GM21619 (cell line): ENCODE measurements at regions not wholly inside any gene's neighbourhood (a gene's known extent, or its start where the extent isn't known, plus 50 kb on each side); places are given as distances from the start of the nearest gene placed in this dataset.
"Not testable (repeated sequence)": the region's sequence is repeated elsewhere in the genome, so short reads cannot be mapped to it uniquely, and the experiment has no call there.

Experiments
- ATAC-seq: cut with Tn5 transposase; IDR thresholded peaks from one replicate; pipeline ENCODE4 v1.9.1; 2021; ENCODE audit not compliant: unreplicated experiment

DNA sequence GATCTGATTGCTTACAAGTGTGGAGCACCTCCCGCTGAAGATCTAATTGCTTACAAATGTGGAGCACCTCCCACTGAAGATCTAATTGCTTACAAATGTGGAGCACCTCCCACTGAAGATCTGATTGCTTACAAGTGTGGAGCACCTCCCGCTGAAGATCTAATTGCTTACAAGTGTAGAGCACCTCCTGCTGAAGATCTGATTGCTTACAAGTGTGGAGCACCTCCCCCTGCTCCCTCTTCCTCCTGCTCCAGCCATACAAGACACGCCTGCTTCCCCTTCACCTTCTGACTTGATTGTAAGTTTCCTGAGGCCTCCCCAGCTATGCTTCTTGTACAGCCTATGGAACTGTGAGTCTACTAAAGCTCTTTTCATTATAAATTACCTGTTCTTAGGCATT lies 1014.9 kb downstream of the SOCS6 start:
- not testable (repeated sequence) for ATAC-seq

DNA sequence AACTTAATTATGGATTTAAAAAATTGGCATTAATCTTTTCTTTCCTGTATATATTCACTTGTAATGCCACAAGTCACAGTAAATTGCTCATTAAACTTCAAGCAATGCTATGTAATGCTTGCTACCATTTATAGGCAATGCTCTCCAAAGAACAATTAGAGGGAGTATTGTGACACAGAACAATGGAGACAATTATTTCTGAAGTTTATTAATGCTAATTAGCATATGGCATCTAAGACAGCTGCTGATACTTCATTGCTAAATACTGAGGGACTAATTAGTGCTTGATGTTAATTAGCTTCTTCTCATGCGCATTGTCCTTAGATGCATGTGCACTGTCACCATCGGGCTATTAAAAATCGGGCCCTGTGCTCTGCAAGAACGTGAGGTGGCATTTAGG lies 1012.8 kb downstream of the SOCS6 start:
- no peak for ATAC-seq

DNA sequence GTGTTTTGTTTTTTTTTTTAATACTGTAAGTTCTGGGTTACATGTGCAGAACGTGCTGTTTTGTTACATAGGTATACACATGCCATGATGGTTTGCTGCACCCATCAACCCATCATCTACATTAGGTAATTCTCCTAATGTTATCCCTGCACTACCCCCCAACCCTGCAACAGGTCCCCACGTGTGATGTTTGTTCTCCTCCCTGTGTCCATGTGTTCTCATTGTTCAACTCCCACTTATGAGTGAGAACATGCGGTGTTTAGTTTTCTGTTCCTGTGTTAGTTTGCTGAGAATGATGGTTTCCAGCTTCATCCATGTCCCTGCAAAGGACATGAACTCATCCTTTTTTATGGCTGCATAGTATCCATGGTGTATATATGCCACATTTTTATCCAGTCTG lies 1005.4 kb downstream of the SOCS6 start:
- not testable (repeated sequence) for ATAC-seq

DNA sequence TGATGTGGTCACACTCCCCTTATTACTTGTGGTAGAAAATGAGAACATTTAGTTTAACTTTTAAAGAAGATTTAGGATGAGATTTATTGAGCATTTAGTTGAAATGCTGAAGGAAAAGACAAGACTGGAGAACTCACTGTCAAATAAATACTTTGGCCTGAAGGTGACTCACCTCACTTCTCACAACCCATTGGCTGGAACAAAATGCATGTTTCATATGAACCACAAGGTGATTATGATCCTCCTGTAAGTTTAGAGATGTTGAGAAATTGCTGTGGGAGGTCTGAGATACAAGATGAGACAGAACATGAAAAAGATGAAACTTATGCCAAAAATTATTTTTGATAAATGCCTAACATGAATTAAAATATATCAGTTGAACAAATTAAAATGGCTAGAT lies 1004.5 kb downstream of the SOCS6 start:
- ATAC-seq: no peak

DNA sequence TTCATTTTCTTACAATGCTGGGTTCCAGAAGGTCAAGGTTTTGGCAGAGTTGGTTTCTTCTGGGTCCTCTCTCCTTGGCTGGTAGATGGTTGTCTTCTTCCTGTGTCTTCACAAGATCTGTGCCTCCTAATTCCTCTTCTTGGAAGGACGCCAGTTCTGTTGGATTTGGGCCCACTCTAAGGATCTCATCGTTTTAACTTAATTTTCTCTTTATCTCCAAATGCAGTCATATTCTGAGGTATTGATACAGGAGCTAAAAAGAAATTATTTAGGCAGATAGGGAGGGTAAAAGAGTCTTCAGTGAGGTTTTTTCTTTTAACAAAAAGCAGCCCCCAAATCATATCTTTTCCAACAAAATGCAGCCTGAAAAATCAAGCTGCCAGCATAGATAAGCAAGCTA lies 998.4 kb downstream of the SOCS6 start:
- no peak for ATAC-seq

DNA sequence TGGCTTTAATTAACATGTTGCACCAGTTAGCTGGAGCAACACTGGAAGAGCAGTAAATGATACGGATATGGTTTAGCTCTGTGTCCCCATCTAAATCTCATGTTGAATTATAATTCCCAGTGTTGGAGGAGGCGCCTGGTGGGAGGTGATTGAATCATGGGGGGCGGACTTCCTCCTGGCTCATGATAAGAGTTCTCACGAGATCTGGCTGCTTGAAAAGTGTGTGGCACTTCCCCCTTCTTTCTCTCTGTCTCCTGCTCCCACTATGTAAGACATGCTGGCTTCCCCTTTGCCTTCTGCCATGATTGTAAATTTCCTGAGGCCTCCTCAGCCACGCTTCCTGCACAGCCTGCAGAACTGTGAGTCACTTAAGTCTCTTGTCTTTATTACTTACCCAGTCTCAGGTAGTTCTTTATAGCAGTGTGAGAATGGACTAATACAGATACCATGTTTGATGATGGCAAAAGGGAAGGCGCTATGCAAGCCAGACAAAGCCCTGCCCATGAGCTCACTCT lies 963.6 kb downstream of the SOCS6 start:
- no peak for ATAC-seq

DNA sequence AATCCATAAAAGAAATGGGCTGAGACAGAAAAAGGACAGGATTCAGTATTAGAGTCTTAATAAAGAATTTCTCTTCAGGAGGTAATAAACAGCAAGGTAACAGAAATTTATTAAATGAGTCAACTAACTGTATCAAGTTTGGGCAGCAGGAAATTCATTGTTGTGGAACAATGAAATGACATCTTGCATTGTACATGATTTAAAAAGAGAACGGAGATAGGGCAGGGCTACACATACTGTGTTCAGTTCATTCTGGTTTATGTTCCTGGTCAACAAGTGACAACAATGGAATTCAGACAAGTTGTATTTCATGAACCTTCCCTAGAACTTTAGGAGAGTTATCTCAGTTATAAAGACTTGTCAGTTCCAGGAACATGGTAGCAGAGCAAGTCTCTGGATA lies 961.3 kb downstream of the SOCS6 start:
- no peak for ATAC-seq

DNA sequence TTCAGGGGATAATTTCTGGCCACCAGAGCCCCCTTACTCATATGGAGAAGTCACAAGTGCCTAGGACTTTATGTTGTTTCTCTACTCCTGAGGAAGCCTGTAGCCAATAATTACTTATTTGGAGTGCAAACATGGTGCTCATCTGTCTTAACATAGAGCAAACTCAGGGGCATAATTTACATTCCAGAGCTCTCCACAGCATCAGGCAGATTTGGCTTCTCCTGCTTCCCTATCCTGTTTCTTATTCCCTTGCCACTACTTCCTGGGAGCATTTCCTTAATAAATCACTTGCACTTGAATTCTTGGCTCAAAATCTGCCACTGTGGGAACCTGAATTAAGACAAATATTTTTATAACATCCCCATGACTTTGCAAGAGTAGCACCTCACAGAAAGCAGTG lies 960.9 kb downstream of the SOCS6 start:
- ATAC-seq: no peak

DNA sequence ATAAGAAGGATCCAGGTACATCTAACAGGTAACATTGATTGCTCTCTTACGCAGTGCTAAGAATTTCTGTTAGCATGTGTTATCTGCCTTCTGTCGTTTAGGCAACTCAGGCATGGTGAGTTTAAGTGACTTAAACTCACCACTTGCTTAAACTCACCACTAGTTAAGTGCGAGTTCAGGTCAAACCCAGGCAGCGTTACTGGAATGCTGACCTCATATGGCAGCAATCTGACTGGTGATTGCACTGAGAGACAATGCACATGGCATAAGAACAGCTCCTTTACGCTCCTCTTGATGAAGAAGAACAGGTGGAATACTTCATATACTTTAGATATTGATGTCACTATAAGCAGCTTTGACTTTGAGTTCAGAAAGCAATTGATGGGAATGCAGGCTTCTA lies 954.1 kb downstream of the SOCS6 start:
- no peak for ATAC-seq

DNA sequence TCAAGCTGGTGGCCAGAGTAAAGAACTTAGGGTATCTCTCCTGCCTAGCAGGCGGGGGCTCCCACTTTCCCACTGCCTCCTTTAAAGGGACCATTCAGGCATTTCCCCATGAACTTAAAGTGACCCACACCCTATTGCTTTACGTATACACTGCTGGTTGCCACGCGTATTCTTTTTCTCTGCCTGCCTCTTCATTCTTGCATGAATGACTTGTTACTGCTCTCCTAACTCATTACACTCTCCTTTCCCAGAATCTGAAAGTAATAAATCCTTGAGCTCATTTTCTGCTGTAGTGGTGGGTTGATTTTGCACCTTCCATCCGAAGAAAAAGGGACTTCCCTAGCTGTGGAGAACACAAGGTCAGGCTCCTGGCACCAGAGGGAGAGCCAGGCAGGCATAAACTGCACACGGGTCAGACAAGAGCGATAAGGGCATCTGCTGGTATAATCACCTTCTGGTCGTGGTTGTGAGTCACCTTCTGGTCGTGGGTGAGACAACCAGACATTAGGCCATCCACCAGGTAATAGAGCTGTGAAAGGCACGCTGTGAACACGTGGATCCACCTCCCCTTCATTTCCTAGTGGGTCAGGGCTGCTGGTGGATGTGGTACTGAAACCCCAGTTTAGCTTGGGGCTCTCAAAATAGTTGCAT lies 950.3 kb downstream of the SOCS6 start:
- no peak for ATAC-seq

DNA sequence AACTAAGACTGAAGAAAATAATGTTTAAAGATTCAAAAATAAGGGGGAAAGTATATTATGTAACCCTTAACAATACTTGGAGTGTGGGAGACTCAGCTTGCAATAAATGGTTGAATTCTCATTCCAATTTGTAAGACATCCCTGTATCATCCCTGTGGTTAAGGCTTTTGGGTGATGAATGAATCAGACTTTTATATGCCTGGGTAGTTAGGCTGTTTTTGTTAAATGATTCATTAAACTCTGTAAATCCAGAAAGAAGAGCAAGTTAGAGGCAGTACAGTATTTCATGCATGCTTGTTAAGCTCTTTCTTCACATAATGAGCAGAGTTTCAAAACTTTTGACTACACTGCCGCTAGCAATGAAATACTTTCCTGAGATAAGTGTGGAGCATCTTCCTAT lies 948.8 kb downstream of the SOCS6 start:
- no peak for ATAC-seq

DNA sequence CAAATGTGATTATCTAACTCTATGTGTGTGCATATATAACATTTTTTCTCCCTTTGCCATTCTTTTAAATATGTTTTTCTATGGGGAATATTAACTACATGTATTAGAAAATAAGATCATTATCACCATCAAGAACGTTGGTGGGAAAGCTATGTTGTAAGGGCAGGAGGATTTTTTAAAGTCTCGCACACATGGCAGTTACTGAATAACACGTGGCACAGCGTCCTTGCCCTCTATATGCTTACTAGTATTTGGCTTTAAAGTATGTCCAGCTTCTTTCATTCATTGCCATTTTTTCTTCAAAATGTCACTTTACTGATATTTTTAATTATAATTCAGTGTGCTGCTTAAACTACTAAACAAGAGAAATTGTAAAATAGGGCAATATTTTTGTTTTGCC lies 944.3 kb downstream of the SOCS6 start:
- ATAC-seq: no peak

DNA sequence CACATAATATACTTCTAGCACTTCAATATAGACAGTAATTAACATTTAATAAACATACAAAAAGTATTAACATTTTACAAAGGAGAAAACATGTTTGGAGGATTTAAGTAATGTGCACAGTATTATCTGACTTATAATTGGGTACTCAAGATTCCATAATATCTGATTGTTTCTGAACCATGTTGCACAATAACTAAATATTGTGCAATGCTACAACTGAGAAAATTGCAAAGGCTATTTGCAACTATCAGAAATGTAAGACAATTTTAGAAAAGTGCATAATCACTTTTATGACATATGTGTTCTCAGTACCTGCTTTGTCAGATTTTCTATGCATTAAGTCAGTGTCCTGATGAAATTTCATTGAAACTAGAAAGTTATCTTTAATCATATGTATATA lies 934.6 kb downstream of the SOCS6 start:
- no peak for ATAC-seq

DNA sequence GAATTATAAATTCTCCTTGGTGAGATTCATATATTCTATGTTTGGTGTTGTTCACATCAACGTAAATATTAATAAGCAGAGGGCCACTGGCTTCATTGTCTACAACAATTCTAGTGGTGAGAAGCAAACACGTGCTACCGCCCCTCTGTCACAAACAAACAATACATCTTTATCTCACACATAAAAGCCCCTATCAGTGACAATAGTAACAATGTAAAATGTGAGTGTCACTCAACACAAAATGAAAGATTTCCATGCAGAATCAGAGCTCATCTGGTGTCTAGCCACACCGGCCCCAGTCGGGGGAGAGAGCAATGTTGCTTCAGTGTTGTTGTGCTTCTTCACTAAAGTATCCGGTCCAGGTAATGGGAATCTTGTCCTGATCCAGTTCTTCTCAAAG lies 932.6 kb downstream of the SOCS6 start:
- no peak for ATAC-seq

DNA sequence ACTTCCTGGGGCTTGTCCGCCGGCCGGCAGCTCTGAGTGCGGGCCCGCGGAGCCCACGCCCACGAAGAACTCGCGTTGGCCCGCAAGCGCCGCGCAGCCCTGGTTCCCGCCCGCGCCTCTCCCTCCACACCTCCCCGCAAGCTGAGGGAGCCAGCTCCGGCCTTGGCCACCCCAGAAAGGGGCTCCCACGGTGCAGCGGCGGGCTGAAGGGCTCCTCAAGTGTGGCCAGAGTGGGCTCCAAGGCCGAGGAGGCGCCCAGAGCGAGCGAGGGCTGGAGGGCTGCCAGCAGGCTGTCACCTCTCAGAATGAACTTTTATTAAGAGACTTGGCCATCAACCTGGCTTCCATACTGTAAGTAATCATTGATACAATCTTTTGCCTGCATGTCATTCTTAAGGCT lies 923.9 kb downstream of the SOCS6 start:
- ATAC-seq: not testable (repeated sequence)

DNA sequence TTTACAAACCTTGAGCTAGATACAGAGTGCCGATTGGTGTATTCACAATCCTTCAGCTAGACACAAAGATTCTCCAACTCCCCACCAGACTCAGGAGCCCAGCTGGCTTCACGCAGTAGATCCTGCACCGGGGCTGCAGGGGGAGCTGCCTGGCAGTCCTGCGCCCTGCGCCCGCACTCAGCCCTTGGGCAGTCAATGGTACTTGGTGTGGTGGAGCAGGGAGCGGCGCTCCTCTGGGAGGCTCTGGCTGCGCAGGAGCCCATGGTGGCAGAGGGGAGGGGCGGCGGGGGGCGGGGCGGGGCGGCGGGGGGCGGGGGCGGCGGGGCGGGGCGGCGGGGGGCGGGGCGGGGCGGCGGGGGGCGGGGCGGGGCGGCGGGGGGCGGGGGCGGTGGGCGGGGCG lies 923.4 kb downstream of the SOCS6 start:
- ATAC-seq: no peak

DNA sequence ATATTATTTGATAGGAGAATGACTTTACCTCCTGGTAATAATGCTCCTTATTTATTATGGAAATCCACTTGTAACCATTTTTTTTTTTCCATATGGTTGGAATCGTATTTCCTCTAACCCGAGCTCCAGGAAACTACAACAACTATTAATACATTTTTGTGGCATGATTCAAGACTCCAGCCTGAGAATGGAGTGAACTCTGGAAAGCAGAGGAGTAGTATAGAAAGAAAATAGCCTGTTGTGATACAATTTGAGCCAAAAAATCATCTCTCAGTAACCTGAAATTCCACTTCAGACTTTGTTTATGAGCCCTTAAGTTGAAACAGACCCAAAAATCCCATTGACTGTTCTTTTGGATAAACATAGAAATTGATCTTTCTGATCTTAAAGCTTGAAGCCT lies 921.1 kb downstream of the SOCS6 start:
- no peak for ATAC-seq

DNA sequence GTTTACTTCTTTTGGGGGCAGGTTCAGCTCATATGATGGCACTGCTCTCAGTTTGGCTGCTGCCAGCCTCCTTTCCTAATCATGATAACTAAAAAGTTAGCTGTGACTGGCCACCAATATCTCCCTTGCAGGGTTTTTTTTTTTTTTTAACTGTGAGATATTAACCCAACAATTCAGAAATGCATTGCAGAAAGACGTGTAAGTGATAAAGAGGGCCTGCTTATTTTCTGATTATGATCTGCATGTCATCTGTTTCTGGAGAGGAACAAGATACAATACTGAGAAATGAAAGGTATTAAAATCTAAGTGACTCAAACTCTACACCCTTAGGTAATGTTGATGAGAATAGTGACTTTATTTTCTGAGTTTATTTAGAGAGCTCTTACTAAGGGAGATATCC lies 905.6 kb downstream of the SOCS6 start:
- no peak for ATAC-seq

DNA sequence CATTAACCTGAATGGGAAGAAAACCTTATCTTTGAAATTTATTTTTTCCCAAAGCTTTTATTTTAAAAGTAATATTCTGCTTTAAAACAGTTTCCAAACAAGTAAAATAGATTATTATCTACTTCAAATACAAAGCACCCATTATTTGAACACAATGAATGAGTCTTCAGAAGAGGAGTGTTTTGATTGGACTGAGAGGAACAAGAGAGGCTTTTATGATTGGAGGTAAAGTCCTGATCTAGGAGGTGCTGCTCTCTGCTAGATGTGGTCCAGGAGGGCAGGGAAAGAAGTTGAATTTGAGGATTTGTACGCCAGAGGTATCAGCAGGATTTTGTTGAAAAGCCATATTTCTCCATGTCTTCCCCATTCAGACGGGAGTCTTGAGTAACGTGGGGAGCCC lies 900.7 kb downstream of the SOCS6 start:
- ATAC-seq: no peak

DNA sequence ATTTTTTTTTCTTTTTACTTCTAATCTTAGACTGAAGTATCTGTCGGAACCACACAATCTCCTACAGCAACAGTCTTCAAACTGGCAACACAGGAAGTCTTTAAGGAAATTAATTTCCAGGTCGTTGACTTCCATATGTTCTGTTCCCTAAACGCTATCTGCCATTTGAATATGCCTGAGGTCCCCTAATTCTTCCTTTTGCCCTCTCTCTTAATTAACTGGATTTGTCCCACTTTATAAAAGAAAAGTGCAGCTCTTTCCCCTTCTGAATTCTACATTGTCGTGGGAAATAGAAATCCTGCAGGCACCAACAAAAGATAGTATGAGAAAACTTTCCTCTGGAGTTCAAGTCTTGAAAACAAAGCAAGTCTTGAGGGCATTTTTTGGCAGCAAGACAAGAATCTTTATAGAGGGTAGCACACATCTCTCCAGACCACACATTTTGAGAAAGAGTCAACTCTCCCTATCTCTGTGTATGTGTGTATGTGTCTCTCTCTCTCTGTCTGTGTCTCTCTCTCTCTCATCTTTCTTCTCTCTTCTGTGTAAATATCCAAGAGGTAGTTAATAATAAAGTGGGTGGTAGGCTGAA lies 879.8 kb downstream of the SOCS6 start:
- no peak for ATAC-seq

DNA sequence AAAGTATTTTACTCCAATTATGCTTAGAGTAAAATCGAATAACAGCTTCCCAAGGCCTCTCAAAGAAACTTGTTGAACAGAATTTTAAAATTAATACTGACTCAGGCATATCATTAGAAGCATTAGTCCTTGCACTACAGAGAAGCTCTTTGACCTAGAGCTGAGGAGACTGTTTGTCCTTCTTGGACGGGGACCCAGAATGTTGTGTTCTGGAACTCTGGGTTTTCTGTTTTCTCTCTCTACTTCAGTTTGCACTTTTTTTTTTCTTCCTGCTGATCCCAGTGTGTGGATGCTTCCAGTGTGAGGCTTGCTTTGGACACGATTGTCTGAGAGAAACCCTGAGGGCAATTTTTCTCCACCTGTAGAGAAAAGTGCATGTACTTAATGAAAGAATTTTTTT lies 847.6 kb downstream of the SOCS6 start:
- no peak for ATAC-seq

DNA sequence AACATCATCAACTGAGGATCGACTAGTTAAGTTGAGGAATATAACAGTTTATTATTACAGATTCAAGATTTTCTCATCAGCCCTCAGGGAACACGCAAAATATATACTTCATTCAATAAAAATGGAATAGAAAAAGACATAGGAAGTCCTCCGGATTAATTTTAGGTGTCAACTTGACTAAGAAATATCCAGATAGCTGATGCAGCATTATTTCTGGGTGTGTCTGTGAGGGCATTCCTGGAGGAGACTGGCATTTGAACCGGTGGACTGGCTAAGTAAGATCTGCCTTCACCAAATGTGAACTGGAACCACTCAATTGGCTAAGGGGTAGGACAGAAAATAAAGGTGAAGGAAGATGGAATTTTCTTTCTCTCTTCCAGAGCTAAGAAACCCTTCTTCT lies 845.3 kb downstream of the SOCS6 start:
- no peak for ATAC-seq

DNA sequence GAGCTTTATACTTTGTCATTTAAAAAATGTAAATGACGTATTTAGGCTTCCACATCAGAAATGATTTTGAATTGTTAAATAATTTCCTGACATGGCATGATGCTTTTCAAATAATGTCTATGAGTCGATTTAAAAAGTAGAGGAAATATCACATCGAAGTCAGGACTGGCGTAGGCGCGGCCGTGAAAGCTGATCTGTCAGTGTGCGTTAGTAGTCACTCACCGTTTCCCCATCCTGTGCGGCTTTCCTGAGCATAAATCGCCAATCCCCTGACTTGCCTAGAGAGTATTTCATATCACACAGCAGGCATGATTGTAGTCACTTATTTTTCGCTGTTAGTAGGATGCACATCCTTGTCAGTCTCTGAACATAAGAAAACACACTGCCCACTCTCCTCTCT lies 843.1 kb downstream of the SOCS6 start:
- ATAC-seq: no peak
